HG03439 (cell line): ENCODE measurements at regions not wholly inside any gene's neighbourhood (a gene's known extent, or its start where the extent isn't known, plus 50 kb on each side); places are given as distances from the start of the nearest gene placed in this dataset.
"Not testable (repeated sequence)": the region's sequence is repeated elsewhere in the genome, so short reads cannot be mapped to it uniquely, and the experiment has no call there.

Experiments
- ATAC-seq: cut with Tn5 transposase; IDR thresholded peaks from one replicate; pipeline ENCODE4 v1.9.1; 2021; ENCODE audit warnings: mild to moderate bottlenecking, moderate library complexity; ENCODE audit not compliant: unreplicated experiment

DNA sequence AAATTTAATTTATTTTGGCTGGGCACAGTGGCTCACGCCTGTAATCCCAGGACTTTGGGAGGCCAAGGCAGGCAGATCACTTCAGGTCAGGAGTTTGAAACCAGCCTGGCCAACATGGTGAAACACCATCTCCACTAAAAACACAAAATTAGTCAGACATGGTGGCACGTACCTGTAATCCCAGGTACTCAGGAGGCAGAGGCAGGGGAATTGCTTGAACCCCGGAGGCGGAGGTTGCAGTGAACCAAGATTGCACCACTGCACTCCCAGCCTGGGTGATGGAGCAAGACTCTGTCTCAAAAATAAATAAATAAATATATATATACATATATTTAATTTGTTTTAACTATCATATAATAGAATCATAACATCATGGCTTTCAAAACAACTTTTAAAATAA is 482.1 kb upstream of the AUTS2 start:
- not testable (repeated sequence) for ATAC-seq

- no peak for ATAC-seq
Measured at GRCh38 chr7:69122953-69123352, 475.3 kb upstream of the AUTS2 start.

- ATAC-seq, result no peak
Measured at GRCh38 chr7:69126896-69127479, 471.3 kb upstream of the AUTS2 start.

GRCh38 chr7:69129524-69129923 is 468.8 kb upstream of the AUTS2 start:
- ATAC-seq, result no peak

GRCh38 chr7:69129951-69130350 is 468.3 kb upstream of the AUTS2 start:
- ATAC-seq, result no peak

DNA sequence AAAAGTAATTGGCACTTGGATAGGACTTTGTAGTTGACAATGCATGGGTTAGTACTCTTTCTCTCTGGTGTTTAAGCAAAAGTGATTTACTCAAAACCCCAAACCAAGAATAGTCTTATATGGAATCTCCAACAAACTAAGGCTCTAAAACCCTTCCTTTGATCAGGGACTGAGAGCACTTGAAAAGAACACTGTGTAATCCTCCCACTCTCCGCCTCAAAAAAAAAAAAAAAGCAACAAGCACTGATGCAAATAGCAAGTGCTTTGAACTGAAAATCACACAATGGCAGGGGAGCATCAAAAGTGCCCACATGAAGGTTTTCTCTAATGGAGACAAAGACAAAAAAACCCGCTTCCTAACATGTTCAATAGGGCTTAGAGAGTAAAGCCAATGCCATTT is 467.9 kb upstream of the AUTS2 start:
- no peak for ATAC-seq

GRCh38 chr7:69134316-69134715 is 464.0 kb upstream of the AUTS2 start:
- no peak for ATAC-seq

- no peak for ATAC-seq
Measured at GRCh38 chr7:69147631-69148030, 450.6 kb upstream of the AUTS2 start.

DNA sequence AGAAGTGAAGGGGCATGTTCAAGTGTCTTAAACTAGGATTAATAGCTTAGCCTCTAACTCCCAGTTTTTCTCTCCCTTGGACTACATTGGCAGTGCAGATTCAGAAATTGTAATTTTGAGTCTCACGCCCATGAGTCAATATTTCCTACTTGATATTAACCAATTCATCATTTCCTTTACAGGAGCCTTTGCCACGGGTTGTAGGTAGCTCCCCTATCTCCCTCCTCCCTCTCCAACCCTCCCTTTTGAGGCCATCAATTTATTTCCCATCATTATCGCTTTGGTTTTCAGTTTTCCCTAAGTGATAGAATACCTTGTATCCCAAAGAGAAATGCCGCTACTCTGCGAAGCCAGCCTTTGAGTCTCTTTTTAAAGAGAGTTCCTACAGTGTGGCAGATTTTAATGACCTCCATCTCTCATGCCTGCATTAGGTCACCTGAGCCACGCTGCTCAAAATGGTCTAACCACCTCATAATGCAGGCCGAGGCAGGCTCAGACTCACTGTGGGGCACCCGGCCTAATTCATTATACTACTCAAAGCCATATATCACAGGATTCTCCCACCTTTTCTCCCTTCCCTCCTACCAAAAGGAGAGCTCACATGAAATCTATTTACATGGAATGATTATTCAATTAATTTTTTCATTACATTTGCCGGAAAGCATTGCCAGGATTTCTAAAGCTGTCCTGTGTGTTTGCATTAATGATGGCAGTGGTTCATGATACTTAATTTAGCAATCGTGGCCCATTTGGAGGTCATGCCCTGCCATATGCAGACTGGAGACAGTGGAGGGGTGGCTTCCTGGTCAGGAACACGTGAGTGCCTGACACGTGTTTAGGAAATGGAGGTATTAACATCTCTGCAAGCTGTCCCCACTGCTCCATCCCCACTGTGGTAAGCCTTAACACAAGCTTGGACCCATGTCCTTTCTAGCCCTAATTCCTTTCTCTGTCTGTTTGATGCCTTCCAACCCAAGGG is 448.2 kb upstream of the AUTS2 start:
- ATAC-seq, result no peak

DNA sequence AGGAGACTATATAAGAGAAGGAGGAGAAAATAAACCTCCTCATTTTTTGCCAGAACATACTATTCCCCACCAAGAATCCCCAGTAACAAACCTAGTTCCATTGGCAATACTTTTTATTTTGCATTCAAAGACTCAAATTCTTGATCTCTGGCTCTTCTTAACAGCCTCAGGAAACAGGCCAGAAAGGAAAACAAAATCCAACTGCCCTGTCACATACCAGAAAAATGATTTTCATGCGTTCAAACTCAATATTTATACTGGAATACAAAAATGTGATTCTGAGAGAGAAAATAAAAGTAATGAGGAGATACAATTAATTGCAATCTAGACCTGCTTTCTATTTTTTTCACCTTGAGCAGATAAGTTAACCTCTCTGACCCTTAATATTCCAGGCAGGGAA is 435.9 kb upstream of the AUTS2 start:
- ATAC-seq, result no peak

- no peak for ATAC-seq
Measured at GRCh38 chr7:69162931-69163670, 435.2 kb upstream of the AUTS2 start.

GRCh38 chr7:69166979-69167516 is 431.2 kb upstream of the AUTS2 start:
- ATAC-seq, result no peak

DNA sequence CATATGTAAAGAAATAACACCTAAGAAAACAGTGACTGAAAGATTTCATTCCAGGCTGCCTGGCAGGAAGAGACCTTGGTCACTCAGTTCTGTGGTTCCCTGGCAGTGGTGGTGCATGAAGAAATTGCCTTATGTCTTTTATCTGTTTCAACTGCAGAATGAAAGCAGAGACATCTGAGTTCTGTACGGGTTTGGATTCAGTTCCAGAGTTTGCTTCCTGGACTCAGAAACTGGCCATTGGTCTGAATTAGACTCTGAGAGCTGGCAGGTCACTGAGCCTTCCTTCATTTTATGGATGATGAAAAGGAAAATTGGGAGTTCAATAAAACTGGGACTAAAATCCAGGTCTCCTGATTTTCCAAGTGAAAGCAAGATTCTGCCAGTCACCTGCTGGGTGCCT is 428.9 kb upstream of the AUTS2 start:
- ATAC-seq, result no peak

GRCh38 chr7:69172357-69173077 is 425.8 kb upstream of the AUTS2 start:
- ATAC-seq, result no peak

DNA sequence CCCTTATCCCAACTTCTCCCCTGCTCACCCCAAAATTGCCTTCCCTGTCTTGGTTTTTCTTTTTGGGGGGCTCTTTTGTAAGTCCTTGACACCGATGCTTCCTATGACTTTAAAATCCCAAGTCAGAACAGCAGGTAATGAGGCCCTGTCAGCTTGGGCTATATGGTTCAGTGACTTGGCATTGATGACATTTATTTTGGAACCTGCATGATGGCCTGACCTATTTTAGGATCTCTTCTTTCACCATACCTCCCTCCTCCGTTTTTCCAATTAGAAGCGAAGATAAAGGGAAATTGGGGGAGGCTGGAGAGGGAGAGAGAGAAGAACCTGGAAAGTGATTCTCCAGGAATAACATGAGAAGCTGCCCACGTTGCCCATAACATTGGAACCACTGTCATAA is 424.9 kb upstream of the AUTS2 start:
- no peak for ATAC-seq

DNA sequence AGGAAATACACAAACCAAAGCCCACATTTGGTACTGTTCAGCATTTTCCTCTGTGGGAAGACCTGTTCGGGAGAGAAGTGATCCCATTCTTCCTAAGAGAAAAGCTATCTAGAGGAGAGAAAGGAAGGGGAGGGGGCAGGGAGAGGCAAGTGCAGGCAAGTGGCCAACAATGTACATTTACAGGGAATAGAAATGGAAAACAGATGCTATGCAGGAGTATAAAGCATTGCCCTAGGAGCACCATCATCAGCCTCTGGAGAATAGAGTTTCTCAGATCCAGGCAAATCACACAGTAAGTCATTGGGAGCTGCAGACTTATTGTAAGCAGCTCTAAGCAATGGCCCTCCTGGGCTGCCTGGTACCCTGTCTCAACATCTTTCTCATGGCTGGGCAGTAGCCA is 424.4 kb upstream of the AUTS2 start:
- ATAC-seq, result no peak

GRCh38 chr7:69176841-69177240 is 421.4 kb upstream of the AUTS2 start:
- ATAC-seq, result no peak

- no peak for ATAC-seq
Measured at GRCh38 chr7:69177461-69177861, 420.8 kb upstream of the AUTS2 start.

- ATAC-seq, result no peak
Measured at GRCh38 chr7:69177941-69178494, 420.3 kb upstream of the AUTS2 start.

DNA sequence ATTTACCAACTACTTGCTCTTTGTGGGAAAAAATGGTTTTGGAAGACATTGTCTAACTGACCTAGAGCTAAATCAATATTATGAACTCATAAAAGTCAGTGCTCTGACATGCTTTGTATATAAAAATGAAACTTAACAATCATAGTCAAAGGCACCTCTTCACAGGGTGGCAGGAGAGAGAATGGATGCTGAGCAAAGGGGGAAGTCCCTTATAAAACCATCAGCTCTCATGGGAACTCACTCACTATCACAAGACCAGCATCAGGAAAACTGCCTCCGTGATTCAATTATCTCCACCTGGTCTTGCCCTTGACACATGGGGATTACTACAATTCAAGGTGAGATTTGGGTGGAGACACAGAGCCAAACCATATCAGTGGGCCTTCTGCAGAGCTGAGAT is 417.6 kb upstream of the AUTS2 start:
- ATAC-seq, result no peak
